Suprapubic skin (tissue), 4 donors: ENCODE measurements at regions not wholly inside any gene's neighbourhood (a gene's known extent, or its start where the extent isn't known, plus 50 kb on each side); places are given as distances from the start of the nearest gene placed in this dataset.
"Not testable (repeated sequence)": the region's sequence is repeated elsewhere in the genome, so short reads cannot be mapped to it uniquely, and the experiment has no call there.

Experiments
- DNase-seq, 2 donors: peaks; one replicate each; pipeline ENCODE4 v3.0.0-alpha.2; 2019; ENCODE audit warnings: low spot score in 2 of 2
- H3K27ac ChIP-seq: fragments of 200-600 bp; sonication (generic); one replicate; pipeline ENCODE4 v1.5.1; 2019
- H3K27me3 ChIP-seq: fragments of 200-600 bp; sonication (generic); one replicate; pipeline ENCODE4 v1.5.1; 2019
- H3K36me3 ChIP-seq: fragments of 200-600 bp; sonication (generic); one replicate; pipeline ENCODE4 v1.5.1; 2019
- H3K4me1 ChIP-seq: fragments of 200-600 bp; sonication (generic); one replicate; pipeline ENCODE4 v1.5.1; 2019
- H3K4me3 ChIP-seq: fragments of 200-600 bp; sonication (generic); one replicate; pipeline ENCODE4 v1.5.1; 2019; ENCODE audit warnings: mild to moderate bottlenecking
- H3K9me3 ChIP-seq: fragments of 200-600 bp; sonication (generic); one replicate; pipeline ENCODE4 v1.5.1; 2019
- CTCF ChIP-seq, 2 donors: fragments of 200-600 bp in 1 of 2; fragments of 450-650 bp in 1 of 2; sonication (generic) in 1 of 2; IDR thresholded peaks; one replicate each; pipeline ENCODE4 v1.5.1; 2016 to 2019; ENCODE audit warnings: antibody characterized with exemption in 2 of 2, mild to moderate bottlenecking in 1 of 2, moderate library complexity in 1 of 2
- EP300 ChIP-seq: sonication (generic); formaldehyde crosslinking; IDR thresholded peaks from one replicate; pipeline ENCODE4 v1.6.1; 2017; ENCODE audit warnings: antibody characterized with exemption
- POLR2A ChIP-seq, 2 donors: fragments of 450-650 bp; IDR thresholded peaks; one replicate each; pipeline ENCODE4 v1.6.1; 2017; ENCODE audit warnings: antibody characterized with exemption in 2 of 2, mild to moderate bottlenecking in 2 of 2, moderate library complexity in 2 of 2
- POLR2AphosphoS5 ChIP-seq, 3 donors: sonication (generic); formaldehyde crosslinking; IDR thresholded peaks; one replicate each; pipeline ENCODE4 v1.6.1; 2017; ENCODE audit warnings: antibody characterized with exemption in 3 of 3
- WGBS: methylation state at CpG from one replicate; pipeline ENCODE4 v1.1.5; 2018; 5-methylcytosine and 5-hydroxymethylcytosine counted together

- H3K9me3 ChIP-seq, result no peaks in the 10 kb centered on the region
- WGBS, result 92% methylated on average over 1 of the region's 1 CpG
Measured at GRCh38 chr5:110001648-110002047, 311.9 kb downstream of the MAN2A1 start.

GRCh38 chr5:110002652-110003051 lies 312.9 kb downstream of the MAN2A1 start:
- no peak for DNase-seq
- Histone ChIP-seq H3K4me3 (no peak overlapping the region), H3K4me1 (peaks cover 6% of the 10 kb centered on the region), H3K27ac (no peak overlapping the region), H3K36me3 (no peaks in the 10 kb centered on the region), H3K27me3 (no peaks in the 10 kb centered on the region), H3K9me3 (no peaks in the 10 kb centered on the region)
- TF ChIP-seq POLR2AphosphoS5 (IDR thresholded peaks at IDR 0.05) (no peak), CTCF (IDR thresholded peaks at IDR 0.05) (no peak), POLR2A (IDR thresholded peaks at IDR 0.05) (no peak), EP300 (no peak)
- WGBS, result 83% methylated on average over 1 of the region's 1 CpG

More at GRCh38 chr5:110001648-110002047, 311.9 kb downstream of the MAN2A1 start:
- Histone ChIP-seq H3K4me3 (no peak overlapping the region), H3K27me3 (no peaks in the 10 kb centered on the region), H3K27ac (no peak overlapping the region), H3K36me3 (no peaks in the 10 kb centered on the region), H3K4me1 (peaks cover 6% of the 10 kb centered on the region)
- TF ChIP-seq EP300 (no peak), CTCF (IDR thresholded peaks at IDR 0.05) (no peak), POLR2A (IDR thresholded peaks at IDR 0.05) (no peak), POLR2AphosphoS5 (IDR thresholded peaks at IDR 0.05) (no peak)
- DNase-seq, result no peak

GRCh38 chr5:110005907-110006562 lies 316.3 kb downstream of the MAN2A1 start:
- not testable (repeated sequence) for H3K9me3 ChIP-seq, H3K27ac ChIP-seq, H3K36me3 ChIP-seq, H3K4me3 ChIP-seq, H3K27me3 ChIP-seq, DNase-seq, H3K4me1 ChIP-seq
- 93% methylated on average over 10 of the region's 10 CpGs for WGBS

- no peak for DNase-seq
- Histone ChIP-seq H3K9me3 (no peaks in the 10 kb centered on the region), H3K27ac (no peak overlapping the region), H3K27me3 (no peaks in the 10 kb centered on the region), H3K36me3 (no peaks in the 10 kb centered on the region), H3K4me1 (no peaks in the 10 kb centered on the region), H3K4me3 (no peak overlapping the region)
- TF ChIP-seq POLR2AphosphoS5 (IDR thresholded peaks at IDR 0.05) (no peak), EP300 (no peak), CTCF (IDR thresholded peaks at IDR 0.05) (no peak), POLR2A (IDR thresholded peaks at IDR 0.05) (no peak)
Measured at GRCh38 chr5:110007101-110007500, 317.4 kb downstream of the MAN2A1 start.

DNA sequence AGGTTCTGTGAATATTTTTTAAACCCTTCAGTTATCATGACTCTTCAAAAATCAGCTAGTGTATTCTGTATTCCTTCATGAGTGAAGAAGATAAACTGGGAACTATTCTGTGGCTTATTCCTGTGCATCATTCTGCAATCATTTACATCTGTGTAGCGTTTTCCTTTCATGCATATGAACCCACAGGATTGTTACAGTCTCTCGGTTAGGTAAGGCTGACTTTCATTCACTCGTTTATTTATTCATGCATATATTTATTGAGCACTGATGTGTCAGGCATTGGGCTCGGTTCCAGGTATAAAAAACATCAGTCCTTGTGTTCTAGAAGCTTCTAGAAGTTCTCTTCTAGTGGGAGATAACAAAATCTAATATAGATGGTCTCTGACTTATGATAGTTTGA lies 318.4 kb downstream of the MAN2A1 start:
- no peaks in the 10 kb centered on the region for H3K4me1 ChIP-seq
- TF ChIP-seq CTCF (IDR thresholded peaks at IDR 0.05) (no peak), POLR2A (IDR thresholded peaks at IDR 0.05) (no peak), EP300 (no peak), POLR2AphosphoS5 (IDR thresholded peaks at IDR 0.05) (no peak)
- WGBS, result 67% methylated on average over 4 of the region's 4 CpGs
- no peaks in the 10 kb centered on the region for H3K27me3 ChIP-seq
- H3K9me3 ChIP-seq, result no peaks in the 10 kb centered on the region
- H3K36me3 ChIP-seq, result no peaks in the 10 kb centered on the region
- no peak overlapping the region for H3K4me3 ChIP-seq
- no peak overlapping the region for H3K27ac ChIP-seq
- DNase-seq, result no peak

DNA sequence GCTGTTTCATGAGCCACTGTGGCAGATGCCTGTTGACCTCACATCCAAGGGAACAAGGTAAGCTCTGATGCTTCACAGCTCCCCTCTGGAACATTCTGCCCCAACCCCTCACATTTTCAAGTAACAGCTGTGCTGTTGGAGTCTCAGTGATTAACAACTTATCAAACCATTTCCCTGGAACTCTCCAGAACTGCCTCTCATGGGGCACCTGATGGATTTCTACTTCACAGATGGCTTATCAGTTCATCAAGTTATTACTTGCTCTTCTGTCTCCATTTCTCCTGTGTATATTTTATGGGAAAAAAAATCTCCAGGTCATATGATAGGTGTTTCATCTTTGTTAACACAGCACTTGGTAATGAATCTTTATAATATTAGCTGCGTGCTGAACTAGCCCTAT lies 322.4 kb downstream of the MAN2A1 start:
- Histone ChIP-seq H3K27ac (no peak overlapping the region), H3K27me3 (no peaks in the 10 kb centered on the region), H3K4me1 (no peaks in the 10 kb centered on the region), H3K9me3 (no peaks in the 10 kb centered on the region), H3K4me3 (no peak overlapping the region), H3K36me3 (no peaks in the 10 kb centered on the region)
- TF ChIP-seq EP300, result no peak
- TF ChIP-seq CTCF (IDR thresholded peaks at IDR 0.05), result no peak
- TF ChIP-seq POLR2AphosphoS5 (IDR thresholded peaks at IDR 0.05), result no peak
- TF ChIP-seq POLR2A (IDR thresholded peaks at IDR 0.05), result no peak
- WGBS, result 47% methylated on average over 1 of the region's 1 CpG
- DNase-seq, result no peak
